Smooth muscle cell (in vitro differentiated cells): ENCODE measurements at regions not wholly inside any gene's neighbourhood (a gene's known extent, or its start where the extent isn't known, plus 50 kb on each side); places are given as distances from the start of the nearest gene placed in this dataset.
A peak's percentile ranks its signal among the peaks of the same experiment; 100 is the strongest.

ENCODE experiments used
- DNase-seq: peaks from one replicate; lab custom pipeline; 2025; ENCODE audit not compliant: unreplicated experiment; lab: John Stamatoyannopoulos, UW
- H2AFZ ChIP-seq: fragments of 200-600 bp; sonication (generic); 2 replicates; pipeline ENCODE4 v1.6.0; 2016; ENCODE audit warnings: antibody characterized with exemption, low read depth, mild to moderate bottlenecking
- H3F3A ChIP-seq: fragments of 200-600 bp; sonication (generic); 2 replicates; pipeline ENCODE4 v1.6.0; 2017; ENCODE audit warnings: antibody characterized with exemption, low read depth
- H3K27ac ChIP-seq: fragments of 200-600 bp; sonication (generic); 2 replicates; pipeline ENCODE4 v1.5.1; 2016; ENCODE audit warnings: low read depth, mild to moderate bottlenecking
- H3K27me3 ChIP-seq: fragments of 200-600 bp; sonication (generic); 2 replicates; pipeline ENCODE4 v1.6.1; 2016; ENCODE audit warnings: low read depth, mild to moderate bottlenecking
- H3K36me3 ChIP-seq: fragments of 200-600 bp; sonication (generic); 2 replicates; pipeline ENCODE4 v1.5.1; 2016; ENCODE audit warnings: low read depth
- H3K4me1 ChIP-seq: fragments of 200-600 bp; sonication (generic); 2 replicates; pipeline ENCODE4 v1.5.1; 2016; ENCODE audit warnings: low read depth
- H3K4me2 ChIP-seq: fragments of 200-600 bp; sonication (generic); 2 replicates; pipeline ENCODE4 v1.6.0; 2016; ENCODE audit warnings: mild to moderate bottlenecking
- H3K4me3 ChIP-seq: fragments of 200-600 bp; sonication (generic); 2 replicates; pipeline ENCODE4 v1.5.1; 2016; ENCODE audit warnings: mild to moderate bottlenecking
- H3K79me2 ChIP-seq: fragments of 200-600 bp; sonication (generic); 2 replicates; pipeline ENCODE4 v1.6.0; 2016; ENCODE audit warnings: low read depth, mild to moderate bottlenecking
- H3K9ac ChIP-seq: fragments of 200-600 bp; sonication (generic); 2 replicates; pipeline ENCODE4 v1.6.0; 2016; ENCODE audit warnings: low read depth
- H3K9me3 ChIP-seq: fragments of 200-600 bp; sonication (generic); replicated peaks from 2 replicates; pipeline ENCODE4 v1.5.1; 2016; ENCODE audit warnings: low read depth
- H4K20me1 ChIP-seq: fragments of 200-600 bp; sonication (generic); 2 replicates; pipeline ENCODE4 v1.6.0; 2016; ENCODE audit warnings: low read depth
- CTCF ChIP-seq: fragments of 200-600 bp; sonication (generic); IDR thresholded peaks from 2 replicates; pipeline ENCODE4 v1.5.1; 2017; ENCODE audit warnings: borderline replicate concordance, mild to moderate bottlenecking, antibody characterized with exemption; ENCODE audit not compliant: insufficient read depth, poor library complexity, severe bottlenecking
- WGBS: methylation state at CpG from one replicate; pipeline ENCODE4 v1.1.7; 2016; ENCODE audit warnings: low lambda C conversion rate; 5-methylcytosine and 5-hydroxymethylcytosine counted together

- no peak overlapping the region for H3K4me3 ChIP-seq
- H3K4me2 ChIP-seq = no peak overlapping the region
- no peak overlapping the region for H2AFZ ChIP-seq
- H3F3A ChIP-seq = peaks cover 4% of the 10 kb centered on the region
- peaks cover 4% of the 10 kb centered on the region for H3K4me1 ChIP-seq
- no peak for DNase-seq
- no peaks in the 10 kb centered on the region for H3K27me3 ChIP-seq
- 92% methylated on average over 2 of the region's 2 CpGs for WGBS
- H3K9ac ChIP-seq = no peak overlapping the region
- no peaks in the 10 kb centered on the region for H3K9me3 ChIP-seq
- no peaks in the 10 kb centered on the region for H4K20me1 ChIP-seq
- TF ChIP-seq CTCF = no peak
- no peak overlapping the region for H3K27ac ChIP-seq
- H3K79me2 ChIP-seq = no peaks in the 10 kb centered on the region
- no peaks in the 10 kb centered on the region for H3K36me3 ChIP-seq
These were observed 92.8 kb downstream of the HNRNPLL start for GRCh38 chr2:38509947-38510326.

- H4K20me1 ChIP-seq = no peaks in the 10 kb centered on the region
- WGBS = 71% methylated on average over 5 of the region's 5 CpGs
- no peak overlapping the region for H3K9ac ChIP-seq
- no peak overlapping the region for H2AFZ ChIP-seq
- H3K4me3 ChIP-seq = no peak overlapping the region
- H3K9me3 ChIP-seq = no peaks in the 10 kb centered on the region
- H3K79me2 ChIP-seq = no peaks in the 10 kb centered on the region
- no peaks in the 10 kb centered on the region for H3K27me3 ChIP-seq
- DNase-seq = no peak
- no peak overlapping the region for H3K27ac ChIP-seq
- H3F3A ChIP-seq = peaks cover 4% of the 10 kb centered on the region
- no peaks in the 10 kb centered on the region for H3K36me3 ChIP-seq
- H3K4me2 ChIP-seq = no peak overlapping the region
- H3K4me1 ChIP-seq = peaks cover 2% of the 10 kb centered on the region
- no peak for TF ChIP-seq CTCF
These were observed 93.3 kb downstream of the HNRNPLL start for GRCh38 chr2:38509314-38509946.

GRCh38 chr2:38508311-38509039, 94.3 kb downstream of the HNRNPLL start:
- TF ChIP-seq CTCF = peak; percentile 63
- peak overlapping the region; percentile 33 for H3K4me2 ChIP-seq
- H2AFZ ChIP-seq = no peak overlapping the region
- H3K4me1 ChIP-seq = no peaks in the 10 kb centered on the region
- no peaks in the 10 kb centered on the region for H3K9me3 ChIP-seq
- peaks cover 4% of the 10 kb centered on the region for H3F3A ChIP-seq
- no peaks in the 10 kb centered on the region for H3K27me3 ChIP-seq
- no peak overlapping the region for H3K27ac ChIP-seq
- H3K79me2 ChIP-seq = no peaks in the 10 kb centered on the region
- H4K20me1 ChIP-seq = no peaks in the 10 kb centered on the region
- H3K36me3 ChIP-seq = no peaks in the 10 kb centered on the region
- no peak overlapping the region for H3K9ac ChIP-seq
- H3K4me3 ChIP-seq = no peak overlapping the region
- peak; percentile 38 for DNase-seq
- 36% methylated on average over 10 of the region's 10 CpGs for WGBS
